WI38 (cell line): ENCODE measurements at regions not wholly inside any gene's neighbourhood (a gene's known extent, or its start where the extent isn't known, plus 50 kb on each side); places are given as distances from the start of the nearest gene placed in this dataset.

Experiments used
- H3K4me3 ChIP-seq: 2 replicates; pipeline ENCODE4 v1.5.1; 2011; ENCODE audit warnings: low read depth, mild to moderate bottlenecking, control low read depth, low read length
- CTCF ChIP-seq: IDR thresholded peaks from 2 replicates; pipeline ENCODE4 v1.5.1; 2012; ENCODE audit warnings: low read depth, mild to moderate bottlenecking, control low read depth, low read length

- TF ChIP-seq CTCF = no peak
- H3K4me3 ChIP-seq = no peak overlapping the region
Observed at GRCh38 chr5:2658881-2659470, 92.5 kb downstream of the IRX2 start.

GRCh38 chr5:2658447-2658846 lies 93.0 kb downstream of the IRX2 start:
- no peak for TF ChIP-seq CTCF
- H3K4me3 ChIP-seq = no peak overlapping the region

GRCh38 chr5:2657151-2657550 lies 94.3 kb downstream of the IRX2 start:
- no peak for TF ChIP-seq CTCF

GRCh38 chr5:2656206-2656605 lies 95.3 kb downstream of the IRX2 start:
- no peak overlapping the region for H3K4me3 ChIP-seq
- no peak for TF ChIP-seq CTCF

More at GRCh38 chr5:2657151-2657550, 94.3 kb downstream of the IRX2 start:
- H3K4me3 ChIP-seq = no peak overlapping the region

- H3K4me3 ChIP-seq = no peak overlapping the region
- TF ChIP-seq CTCF = no peak
Observed at GRCh38 chr5:2653991-2654390, 97.5 kb downstream of the IRX2 start.

- no peak for TF ChIP-seq CTCF
Observed at GRCh38 chr5:2651116-2651515, 100.4 kb downstream of the IRX2 start.

GRCh38 chr5:2642684-2643345 lies 108.7 kb downstream of the IRX2 start:
- TF ChIP-seq CTCF = no peak
- no peak overlapping the region for H3K4me3 ChIP-seq

More at GRCh38 chr5:2651116-2651515, 100.4 kb downstream of the IRX2 start:
- H3K4me3 ChIP-seq = no peak overlapping the region
